Aorta (tissue), 5 donors: ENCODE measurements at regions not wholly inside any gene's neighbourhood (a gene's known extent, or its start where the extent isn't known, plus 50 kb on each side); places are given as distances from the start of the nearest gene placed in this dataset.

ENCODE experiments used
- ATAC-seq: fragments of 200-7000 bp; cut with Tn5 transposase; one replicate; pipeline ENCODE4 v1.9.1; 2022; ENCODE audit warnings: moderate library complexity; ENCODE audit not compliant: low FRiP score
- DNase-seq, 2 donors: peaks; one replicate each; pipeline ENCODE4 v3.0.0-alpha.2; 2020
- H3K27ac ChIP-seq, 2 donors: one replicate each; pipeline ENCODE4 v1.5.1; 2013; ENCODE audit warnings: low read length in 2 of 2, mild to moderate bottlenecking in 2 of 2, moderate library complexity in 2 of 2, control low read depth in 1 of 2, inconsistent platforms in 1 of 2, low read depth in 1 of 2
- H3K27me3 ChIP-seq, 2 donors: one replicate each; pipeline ENCODE4 v1.6.1; 2013; ENCODE audit warnings: control low read depth in 1 of 2, low read length in 1 of 2, mild to moderate bottlenecking in 1 of 2, moderate library complexity in 1 of 2; ENCODE audit not compliant: insufficient read depth in 2 of 2, control insufficient read depth in 1 of 2
- H3K36me3 ChIP-seq, 2 donors: one replicate each; pipeline ENCODE4 v1.6.1; 2013; ENCODE audit warnings: control low read depth in 1 of 2, low read length in 1 of 2, mild to moderate bottlenecking in 1 of 2; ENCODE audit not compliant: insufficient read depth in 2 of 2, control insufficient read depth in 1 of 2
- H3K4me1 ChIP-seq, 2 donors: one replicate each; pipeline ENCODE4 v1.6.1; 2013; ENCODE audit warnings: low read length in 2 of 2, control low read depth in 1 of 2, mild to moderate bottlenecking in 1 of 2, moderate library complexity in 1 of 2; ENCODE audit not compliant: insufficient read depth in 2 of 2, control insufficient read depth in 1 of 2
- H3K4me3 ChIP-seq, 2 donors: one replicate each; pipeline ENCODE4 v1.5.1; 2013; ENCODE audit warnings: low read length in 2 of 2, control low read depth in 1 of 2, mild to moderate bottlenecking in 1 of 2
- H3K9me3 ChIP-seq: one replicate; pipeline ENCODE4 v1.6.1; 2013; ENCODE audit warnings: mild to moderate bottlenecking, low read length; ENCODE audit not compliant: control insufficient read depth
- whole genome bisulfite sequencing, 2 donors: extraction: QIAGEN DNeasy Blood & Tissue Kit; methylation state at CpG; one replicate each; pipeline ENCODE4 v1.1.7; 2013; 5-methylcytosine and 5-hydroxymethylcytosine counted together
- intact Hi-C, 2 donors: fragments of 100-400 bp; cut with DNase I; formaldehyde crosslinking; loops; one replicate each; pipeline versions ENCODE4 v1.14.2 to v1.15.0; 2022
- donor health status: healthy with polysubstance abuse.
- donor health status: Bipolar disorder and iron deficiency.
- donor health status: DM: no; HTN: no; CAD: no.
- donor health status: DM: no; HTN: no; CAD: no.
- donor health status: DM: yes; HTN: yes; CAD: no.

DNA sequence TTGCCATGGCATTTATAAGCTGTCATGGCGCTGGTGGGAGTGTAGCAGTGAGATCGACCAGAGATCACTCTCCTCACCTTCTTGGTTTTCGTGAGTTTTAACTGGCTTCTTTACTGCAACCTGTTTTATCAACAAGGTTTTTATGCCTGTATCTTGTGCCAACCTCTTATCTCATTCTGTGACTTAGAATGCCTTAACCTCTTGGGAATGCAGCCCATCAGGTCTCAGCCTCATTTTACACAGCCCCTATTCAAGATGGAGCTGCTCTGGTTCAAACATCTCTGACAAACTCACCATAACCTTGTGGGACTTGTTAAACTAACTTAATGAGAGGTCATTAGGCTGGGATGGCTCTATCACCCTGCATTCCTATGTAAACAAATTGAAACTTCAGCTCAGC is 151.3 kb downstream of the CAND1 start:
- Histone ChIP-seq H3K27ac (no peak overlapping the region), H3K9me3 (no peaks in the 10 kb centered on the region), H3K27me3 (peaks cover 0 to 2% of the 10 kb centered on the region in 2 donors), H3K4me3 (no peak overlapping the region), H3K36me3 (no peaks in the 10 kb centered on the region), H3K4me1 (no peaks in the 10 kb centered on the region)
- intact Hi-C loops = no loop called here
- ATAC-seq (no peak), DNase-seq (no peak)
- 74 to 84% methylated on average over 3 of the region's 3 CpGs for WGBS, 2 donors

DNA sequence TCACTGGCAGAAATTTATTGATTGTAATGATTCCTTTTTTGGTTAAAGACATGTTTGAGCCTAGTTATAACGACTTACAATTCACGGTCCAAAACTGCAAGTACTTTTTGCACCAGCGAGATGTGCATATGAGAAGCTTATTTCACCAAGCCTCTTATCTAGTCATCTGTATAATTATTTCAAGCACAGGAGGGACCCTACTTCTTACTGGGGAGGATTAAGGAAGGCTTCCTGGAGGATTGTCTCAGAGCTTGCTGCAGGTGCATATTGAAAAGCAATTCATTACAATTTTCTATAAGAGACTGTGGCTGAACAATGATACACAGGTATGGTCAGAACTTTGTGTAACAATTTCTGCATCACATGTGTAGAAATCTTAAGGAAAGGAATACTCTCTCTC is 152.9 kb downstream of the CAND1 start:
- intact Hi-C loops = no loop called here
- peaks cover 0 to 2% of the 10 kb centered on the region in 2 donors for H3K27me3 ChIP-seq
- H3K36me3 ChIP-seq = no peaks in the 10 kb centered on the region
- WGBS, 2 donors = 93 to 97% methylated on average over 3 of the region's 3 CpGs
- no peak overlapping the region for H3K27ac ChIP-seq
- ATAC-seq = no peak
- H3K4me3 ChIP-seq = no peak overlapping the region
- H3K9me3 ChIP-seq = no peaks in the 10 kb centered on the region
- DNase-seq = no peak
- H3K4me1 ChIP-seq = no peaks in the 10 kb centered on the region

DNA sequence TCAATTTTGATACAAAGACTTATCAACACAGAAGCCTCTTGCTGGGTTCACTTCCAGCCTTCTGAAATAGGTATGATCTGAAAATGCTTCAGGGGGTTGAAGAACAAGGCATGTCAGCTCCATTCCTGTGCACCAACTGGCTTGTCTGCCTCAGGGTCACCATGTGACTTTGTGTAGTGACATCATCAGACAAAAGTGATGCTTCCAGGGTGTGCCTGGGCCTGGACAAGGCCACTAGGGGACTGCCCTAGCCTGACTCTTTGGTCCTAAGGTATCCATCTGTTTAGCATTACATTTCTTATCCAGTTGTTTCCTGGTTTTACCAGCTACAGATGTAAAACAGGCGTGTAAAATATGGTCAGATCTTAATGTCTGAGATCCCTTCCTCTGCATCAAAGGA is 155.6 kb downstream of the CAND1 start:
- Histone ChIP-seq H3K36me3 (no peaks in the 10 kb centered on the region), H3K9me3 (no peaks in the 10 kb centered on the region), H3K27me3 (no peaks in the 10 kb centered on the region), H3K4me3 (no peak overlapping the region), H3K4me1 (no peaks in the 10 kb centered on the region), H3K27ac (no peak overlapping the region)
- intact Hi-C loops = no loop called here
- ATAC-seq = no peak
- no peak for DNase-seq
- 90 to 94% methylated on average over 1 of the region's 1 CpG for WGBS, 2 donors

DNA sequence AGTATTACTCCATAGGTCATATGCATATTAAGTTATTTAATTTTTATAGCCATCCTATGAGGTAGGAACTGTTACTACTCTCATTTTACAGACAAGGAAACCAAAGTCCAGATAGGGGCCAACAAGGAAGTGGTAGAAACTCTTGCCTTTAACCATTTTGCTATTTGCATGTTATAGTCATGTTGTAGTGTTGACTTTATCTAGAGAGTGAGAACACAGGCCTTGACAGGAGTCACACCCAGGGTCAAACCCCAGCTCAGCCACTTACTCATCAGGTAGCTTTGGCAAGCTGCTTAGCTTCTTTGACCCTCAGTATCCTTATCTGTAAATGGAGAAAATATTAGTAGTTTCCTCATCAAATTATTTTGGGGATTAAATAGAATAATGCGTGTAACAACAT is 156.2 kb downstream of the CAND1 start:
- Histone ChIP-seq H3K27ac (no peak overlapping the region), H3K4me3 (no peak overlapping the region), H3K4me1 (no peaks in the 10 kb centered on the region), H3K27me3 (no peaks in the 10 kb centered on the region), H3K9me3 (no peaks in the 10 kb centered on the region), H3K36me3 (no peaks in the 10 kb centered on the region)
- DNase-seq (no peak), ATAC-seq (no peak)
- intact Hi-C loops = no loop called here
- WGBS, 2 donors = 94 to 99% methylated on average over 1 of the region's 1 CpG

DNA sequence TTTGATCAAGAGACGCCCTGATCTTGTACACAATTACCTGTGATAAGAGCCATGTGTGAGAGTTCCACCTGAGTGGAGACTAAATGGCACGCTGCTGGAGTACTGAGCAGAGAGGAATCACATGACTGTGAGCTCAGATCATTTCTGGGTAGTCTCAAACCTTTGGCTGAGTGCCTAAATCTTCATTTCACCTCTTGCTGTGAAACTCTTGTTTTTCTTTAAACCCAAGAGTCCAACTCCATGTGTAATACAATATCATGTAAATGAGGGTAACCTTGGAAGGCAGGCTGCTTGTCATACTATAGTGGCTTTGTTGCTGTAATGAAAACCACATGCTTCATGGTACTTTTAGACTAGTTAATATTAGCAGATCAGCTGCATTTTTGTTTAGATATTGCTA is 156.9 kb downstream of the CAND1 start:
- ATAC-seq (no peak), DNase-seq (no peak)
- peaks cover 0 to 3% of the 10 kb centered on the region in 2 donors for H3K4me1 ChIP-seq
- no peak overlapping the region for H3K4me3 ChIP-seq
- H3K36me3 ChIP-seq = no peaks in the 10 kb centered on the region
- 80% methylated on average over 2 of the region's 2 CpGs for WGBS, 2 donors
- no peaks in the 10 kb centered on the region for H3K27me3 ChIP-seq
- no peaks in the 10 kb centered on the region for H3K9me3 ChIP-seq
- H3K27ac ChIP-seq = no peak overlapping the region
- intact Hi-C loops = no loop called here

DNA sequence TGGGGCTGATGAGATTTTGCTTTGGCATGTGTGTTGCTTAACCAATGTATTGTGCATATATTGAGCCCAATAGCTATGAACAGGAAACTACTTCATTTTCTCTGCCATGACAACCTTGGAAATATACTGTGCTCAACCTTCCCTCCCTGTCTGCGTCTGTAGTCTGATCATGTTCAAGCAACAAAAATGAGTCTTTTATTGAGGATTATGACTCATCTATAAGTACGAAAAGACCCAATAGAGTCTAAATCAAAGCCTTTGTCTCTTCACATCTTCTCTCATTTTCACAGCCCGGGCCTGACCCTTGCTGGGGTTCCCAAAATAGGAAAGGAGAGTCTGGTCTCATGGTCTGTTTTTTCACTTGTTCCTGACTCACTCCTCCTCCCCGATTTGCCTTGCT is 158.2 kb downstream of the CAND1 start:
- ATAC-seq = no peak
- Histone ChIP-seq H3K27ac (no peak overlapping the region), H3K27me3 (no peaks in the 10 kb centered on the region), H3K4me3 (no peak overlapping the region), H3K9me3 (no peaks in the 10 kb centered on the region), H3K4me1 (peaks cover 0 to 6% of the 10 kb centered on the region in 2 donors), H3K36me3 (no peaks in the 10 kb centered on the region)
- intact Hi-C loops = no loop called here
- WGBS, 2 donors = 90 to 91% methylated on average over 4 of the region's 4 CpGs
- no peak for DNase-seq

DNA sequence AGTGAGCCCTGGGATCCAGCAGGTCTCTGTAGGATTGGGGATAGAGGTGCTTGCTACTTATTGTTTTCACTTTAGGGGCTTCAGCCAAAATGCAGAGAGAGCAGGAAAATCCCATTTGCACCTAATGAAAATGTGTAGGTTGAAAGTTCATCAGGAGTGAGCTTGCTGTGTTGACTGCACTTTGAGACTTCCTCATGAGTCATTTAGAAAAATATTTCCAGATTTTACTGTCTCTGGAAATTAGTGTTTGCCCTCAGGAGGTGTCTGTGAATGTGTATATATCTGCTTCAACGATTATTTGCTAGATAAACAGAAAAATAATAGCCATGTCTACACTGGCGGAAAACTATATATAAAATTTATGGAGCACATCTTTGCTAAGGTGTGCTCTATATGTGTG is 159.3 kb downstream of the CAND1 start:
- ATAC-seq (no peak), DNase-seq (no peak)
- H3K4me3 ChIP-seq = no peak overlapping the region
- intact Hi-C loops = no loop called here
- no peak overlapping the region for H3K27ac ChIP-seq
- WGBS, 2 donors = 78 to 80% methylated on average over 2 of the region's 2 CpGs
- H3K9me3 ChIP-seq = no peaks in the 10 kb centered on the region
- H3K4me1 ChIP-seq = peaks cover 0 to 6% of the 10 kb centered on the region in 2 donors
- H3K36me3 ChIP-seq = no peaks in the 10 kb centered on the region
- H3K27me3 ChIP-seq = no peaks in the 10 kb centered on the region

DNA sequence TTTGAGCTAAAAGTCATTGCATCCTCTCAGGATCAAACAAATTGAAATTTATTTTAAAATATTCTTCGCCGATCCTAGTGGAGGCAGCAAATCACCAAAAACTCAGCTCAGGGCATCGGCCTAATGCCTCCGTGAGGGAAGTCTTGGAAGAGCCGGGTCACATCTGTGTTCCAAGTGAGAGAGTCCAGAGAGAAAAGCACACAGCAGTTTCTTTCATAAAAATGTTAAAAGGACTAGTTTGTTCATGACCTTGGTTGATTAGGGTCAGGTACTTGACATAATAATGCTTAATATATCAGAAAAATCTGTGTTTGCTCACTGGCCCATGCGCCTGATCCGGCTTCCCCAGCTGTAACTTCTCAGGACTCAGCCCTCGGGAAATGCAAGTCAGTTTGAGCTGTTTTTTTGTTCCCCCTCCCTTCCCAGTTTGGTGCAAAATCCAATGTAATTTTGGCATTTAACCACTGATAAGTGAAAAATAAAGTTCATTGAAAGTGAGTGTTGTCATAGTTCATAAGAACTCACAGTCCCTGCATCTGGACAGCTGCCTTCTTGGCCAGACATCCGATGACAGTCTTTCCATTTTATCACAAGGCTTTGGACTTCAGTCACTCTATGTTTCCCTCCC is 161.7 kb downstream of the CAND1 start:
- intact Hi-C loops = no loop called here
- Histone ChIP-seq H3K9me3 (no peaks in the 10 kb centered on the region), H3K27me3 (no peaks in the 10 kb centered on the region), H3K4me1 (peaks cover 3 to 7% of the 10 kb centered on the region in 2 donors), H3K27ac (peak overlapping the region in 1 of 2 donors; percentile 47), H3K4me3 (no peak overlapping the region), H3K36me3 (no peaks in the 10 kb centered on the region)
- DNase-seq = peak; percentile 68 to 73
- ATAC-seq = peak; percentile 85
- WGBS, 2 donors = 12% methylated on average over 9 of the region's 9 CpGs

DNA sequence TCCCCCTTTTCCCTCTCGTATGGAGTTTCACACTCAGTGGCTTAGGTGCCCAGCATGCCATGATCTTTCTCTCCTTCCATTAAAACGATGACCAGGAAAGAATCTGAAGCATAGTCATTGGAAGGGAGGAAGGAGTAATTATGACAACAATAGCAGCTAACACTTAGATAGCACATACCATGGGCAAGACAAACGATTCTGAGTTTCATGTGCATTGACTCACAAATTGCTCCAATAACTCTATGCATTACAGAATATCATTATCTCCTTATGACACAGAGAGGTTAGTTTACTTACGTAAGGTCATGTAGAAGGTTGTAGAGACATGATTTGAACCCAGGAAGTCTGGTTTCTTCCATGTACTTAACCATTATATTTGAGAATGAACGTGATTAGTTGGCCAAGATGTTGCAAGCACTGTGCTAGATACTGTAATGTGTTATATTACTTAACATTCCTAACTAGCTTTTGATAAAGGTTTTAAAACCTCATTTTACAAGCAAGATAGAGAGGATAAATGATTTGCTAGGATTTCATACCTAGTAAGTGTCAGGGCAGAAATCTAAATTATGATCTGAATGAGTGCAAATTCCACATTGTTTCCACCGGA is 162.4 kb downstream of the CAND1 start:
- Histone ChIP-seq H3K9me3 (no peaks in the 10 kb centered on the region), H3K4me1 (peaks cover 3 to 7% of the 10 kb centered on the region in 2 donors), H3K4me3 (no peak overlapping the region), H3K27ac (peak overlapping the region in 1 of 2 donors; percentile 47), H3K27me3 (no peaks in the 10 kb centered on the region), H3K36me3 (no peaks in the 10 kb centered on the region)
- 31 to 34% methylated on average over 6 of the region's 6 CpGs for WGBS, 2 donors
- ATAC-seq (no peak), DNase-seq (no peak)
- intact Hi-C loops = no loop called here
